Astrocyte (in vitro differentiated cells and primary cell): ENCODE measurements at regions not wholly inside any gene's neighbourhood (a gene's known extent, or its start where the extent isn't known, plus 50 kb on each side); places are given as distances from the start of the nearest gene placed in this dataset.

Source experiments
- DNase-seq: peaks from one replicate; pipeline ENCODE4 v3.0.0-alpha.2; 2010; ENCODE audit warnings: low read depth
- FAIRE-seq: peaks from 2 replicates; lab custom pipeline; 2011; peaks lifted over from hg19 to GRCh38; lab: Jason Lieb, UNC
- H2AFZ ChIP-seq: 2 replicates; pipeline ENCODE4 v1.6.0; 2012; ENCODE audit warnings: low read depth, low read length, inconsistent platforms
- H3K27ac ChIP-seq: 2 replicates; pipeline ENCODE4 v1.5.1; 2011; ENCODE audit warnings: low read depth, low read length, inconsistent platforms
- H3K27me3 ChIP-seq: 2 replicates; pipeline ENCODE4 v1.6.0; 2011; ENCODE audit warnings: low read length, inconsistent platforms; ENCODE audit not compliant: insufficient read depth
- H3K36me3 ChIP-seq: 2 replicates; pipeline ENCODE4 v1.5.1; 2011; ENCODE audit warnings: low read length, inconsistent platforms; ENCODE audit not compliant: insufficient read depth
- H3K4me1 ChIP-seq: 2 replicates; pipeline ENCODE4 v1.5.1; 2011; ENCODE audit warnings: low read length, inconsistent platforms; ENCODE audit not compliant: insufficient read depth
- H3K4me2 ChIP-seq: 2 replicates; pipeline ENCODE4 v1.6.0; 2012; ENCODE audit warnings: low read length, inconsistent platforms
- H3K4me3 ChIP-seq: 2 replicates; pipeline ENCODE4 v1.5.1; 2011; ENCODE audit warnings: low read depth, mild to moderate bottlenecking, low read length, inconsistent platforms; ENCODE audit not compliant: insufficient read depth
- H3K79me2 ChIP-seq: 2 replicates; pipeline ENCODE4 v1.6.0; 2012; ENCODE audit warnings: mild to moderate bottlenecking, low read length, inconsistent platforms; ENCODE audit not compliant: insufficient read depth
- H3K9ac ChIP-seq: 2 replicates; pipeline ENCODE4 v1.6.0; 2012; ENCODE audit warnings: mild to moderate bottlenecking, low read length, inconsistent platforms
- H3K9me3 ChIP-seq: 2 replicates; pipeline ENCODE4 v1.5.1; 2012; ENCODE audit warnings: low read depth, mild to moderate bottlenecking, low read length, inconsistent platforms; ENCODE audit not compliant: insufficient read depth
- H4K20me1 ChIP-seq: 2 replicates; pipeline ENCODE4 v1.6.0; 2012; ENCODE audit warnings: low read length, inconsistent platforms; ENCODE audit not compliant: insufficient read depth
- H3K27ac Mint-ChIP-seq: one replicate; pipeline ENCODE4 v1.8.0; 2021; ENCODE audit warnings: mild to moderate bottlenecking, mixed read lengths; ENCODE audit not compliant: unreplicated experiment
- H3K27me3 Mint-ChIP-seq: one replicate; pipeline ENCODE4 v1.8.0; 2021; ENCODE audit warnings: low read depth, mixed read lengths; ENCODE audit not compliant: unreplicated experiment
- H3K36me3 Mint-ChIP-seq: one replicate; pipeline ENCODE4 v1.8.0; 2021; ENCODE audit warnings: low read depth, mixed read lengths; ENCODE audit not compliant: unreplicated experiment
- H3K4me1 Mint-ChIP-seq: one replicate; pipeline ENCODE4 v1.8.0; 2021; ENCODE audit warnings: low read depth, mixed read lengths; ENCODE audit not compliant: unreplicated experiment
- H3K4me3 Mint-ChIP-seq: one replicate; pipeline ENCODE4 v1.8.0; 2021; ENCODE audit warnings: mild to moderate bottlenecking, moderate library complexity, mixed read lengths; ENCODE audit not compliant: unreplicated experiment
- H3K9me3 Mint-ChIP-seq: one replicate; pipeline ENCODE4 v1.8.0; 2021; ENCODE audit warnings: mild to moderate bottlenecking, mixed read lengths; ENCODE audit not compliant: unreplicated experiment
- CTCF ChIP-seq: IDR thresholded peaks from 2 replicates; pipeline ENCODE4 v1.5.1; 2011; ENCODE audit warnings: low read depth, mild to moderate bottlenecking, inconsistent platforms, low read length, moderate library complexity; ENCODE audit not compliant: insufficient read depth
- EZH2 ChIP-seq: IDR thresholded peaks from 2 replicates; pipeline ENCODE4 v1.6.1; 2012; ENCODE audit warnings: mild to moderate bottlenecking, low read length, inconsistent platforms; ENCODE audit not compliant: insufficient read depth

- peak; percentile 10 for DNase-seq
These were observed 936.2 kb upstream of the CHORDC1 start for GRCh38 chr11:91158891-91159537.

GRCh38 chr11:91158297-91158696 is 935.4 kb upstream of the CHORDC1 start:
- peaks cover 2% of the 10 kb centered on the region for H3K4me1 ChIP-seq
- no peak overlapping the region for H3K4me3 ChIP-seq
- no peak overlapping the region for H3K4me2 ChIP-seq
- H3K9me3 ChIP-seq: no peaks in the 10 kb centered on the region
- H2AFZ ChIP-seq: no peak overlapping the region
- no peak for DNase-seq
- no peak for FAIRE-seq
- H3K27ac ChIP-seq: no peak overlapping the region
- peaks cover 10% of the 10 kb centered on the region for H3K4me1 Mint-ChIP-seq
- no peaks in the 10 kb centered on the region for H3K27me3 ChIP-seq
- H3K36me3 ChIP-seq: no peaks in the 10 kb centered on the region
- no peaks in the 10 kb centered on the region for H3K36me3 Mint-ChIP-seq
- no peak overlapping the region for H3K4me3 Mint-ChIP-seq
- no peaks in the 10 kb centered on the region for H3K9me3 Mint-ChIP-seq
- H3K27ac Mint-ChIP-seq: no peak overlapping the region
- no peaks in the 10 kb centered on the region for H4K20me1 ChIP-seq
- H3K79me2 ChIP-seq: no peaks in the 10 kb centered on the region
- no peaks in the 10 kb centered on the region for H3K27me3 Mint-ChIP-seq
- H3K9ac ChIP-seq: no peak overlapping the region
- TF ChIP-seq CTCF: no peak
- no peak for TF ChIP-seq EZH2

More at GRCh38 chr11:91158891-91159537, 936.2 kb upstream of the CHORDC1 start:
- Histone ChIP-seq H3K36me3 (no peaks in the 10 kb centered on the region), H3K9ac (no peak overlapping the region), H3K79me2 (no peaks in the 10 kb centered on the region), H3K27me3 (no peaks in the 10 kb centered on the region), H3K4me3 (no peak overlapping the region), H3K27ac (no peak overlapping the region), H4K20me1 (no peaks in the 10 kb centered on the region), H3K4me1 (peaks cover 8% of the 10 kb centered on the region), H3K9me3 (no peaks in the 10 kb centered on the region), H3K4me2 (no peak overlapping the region), H2AFZ (no peak overlapping the region)
- H3K4me1 Mint-ChIP-seq: peaks cover 17% of the 10 kb centered on the region
- no peak for FAIRE-seq
- no peak overlapping the region for H3K4me3 Mint-ChIP-seq
- no peaks in the 10 kb centered on the region for H3K9me3 Mint-ChIP-seq
- no peaks in the 10 kb centered on the region for H3K36me3 Mint-ChIP-seq
- no peaks in the 10 kb centered on the region for H3K27me3 Mint-ChIP-seq
- H3K27ac Mint-ChIP-seq: no peak overlapping the region
- no peak for TF ChIP-seq CTCF
- TF ChIP-seq EZH2: no peak

- H3K4me1 Mint-ChIP-seq: peaks cover 10% of the 10 kb centered on the region
- FAIRE-seq: no peak
- no peaks in the 10 kb centered on the region for H3K27me3 Mint-ChIP-seq
These were observed 933.2 kb upstream of the CHORDC1 start for GRCh38 chr11:91156041-91156440.

More at GRCh38 chr11:91156041-91156440, 933.2 kb upstream of the CHORDC1 start:
- Histone ChIP-seq H3K79me2 (no peaks in the 10 kb centered on the region), H4K20me1 (no peaks in the 10 kb centered on the region), H2AFZ (no peak overlapping the region), H3K9ac (no peak overlapping the region), H3K4me3 (no peak overlapping the region), H3K27me3 (no peaks in the 10 kb centered on the region), H3K27ac (no peak overlapping the region), H3K4me1 (peaks cover 2% of the 10 kb centered on the region), H3K9me3 (peaks cover 3% of the 10 kb centered on the region), H3K4me2 (peak overlapping the region; percentile 8), H3K36me3 (no peaks in the 10 kb centered on the region)
- no peak overlapping the region for H3K4me3 Mint-ChIP-seq
- peaks cover 10% of the 10 kb centered on the region for H3K9me3 Mint-ChIP-seq
- peak; percentile 77 for DNase-seq
- TF ChIP-seq EZH2: no peak
- TF ChIP-seq CTCF: no peak
- H3K27ac Mint-ChIP-seq: no peak overlapping the region
- no peaks in the 10 kb centered on the region for H3K36me3 Mint-ChIP-seq
